SK-N-MC (cell line): ENCODE measurements at regions not wholly inside any gene's neighbourhood (a gene's known extent, or its start where the extent isn't known, plus 50 kb on each side); places are given as distances from the start of the nearest gene placed in this dataset.

ENCODE experiments used
- DNase-seq: peaks from one replicate; pipeline ENCODE4 v3.0.0-alpha.2; 2011; ENCODE audit warnings: low read depth, low spot score
- H3K27ac ChIP-seq: fragments of 200-600 bp; sonication (generic); 2 replicates; pipeline ENCODE4 v1.5.1; 2016; ENCODE audit warnings: mixed run types
- H3K36me3 ChIP-seq: fragments of 200-600 bp; sonication (generic); 2 replicates; pipeline ENCODE4 v1.6.1; 2017; ENCODE audit warnings: antibody characterized with exemption, low read length, mixed read lengths; ENCODE audit not compliant: insufficient read depth
- H3K4me3 ChIP-seq: fragments of 200-600 bp; sonication (generic); 2 replicates; pipeline ENCODE4 v1.5.1; 2016
- H3K9ac ChIP-seq: fragments of 200-600 bp; sonication (generic); 2 replicates; pipeline ENCODE4 v1.8.0; 2017; ENCODE audit warnings: mixed run types, mixed read lengths; ENCODE audit not compliant: insufficient read length
- H3K9me3 ChIP-seq: fragments of 200-600 bp; sonication (generic); 2 replicates; pipeline ENCODE4 v1.6.1; 2017; ENCODE audit warnings: low read depth, mild to moderate bottlenecking, antibody characterized with exemption, low read length, moderate library complexity, mixed read lengths
- EZH2 ChIP-seq: fragments of 200-600 bp; sonication (generic); IDR thresholded peaks from one replicate; pipeline ENCODE4 v1.6.1; 2017; ENCODE audit warnings: antibody characterized with exemption
- FOXP2 ChIP-seq: optimal IDR thresholded peaks from 2 replicates; pipeline ENCODE3; 2011; ENCODE audit warnings: mild to moderate bottlenecking, moderate library complexity; ENCODE audit not compliant: insufficient read depth; ENCODE audit errors: extremely low read length, control extremely low read depth
- POLR2AphosphoS5 ChIP-seq: IDR thresholded peaks from 2 replicates; pipeline ENCODE4 v1.6.1; 2012; ENCODE audit warnings: mild to moderate bottlenecking, low read depth, low read length, borderline replicate concordance

DNA sequence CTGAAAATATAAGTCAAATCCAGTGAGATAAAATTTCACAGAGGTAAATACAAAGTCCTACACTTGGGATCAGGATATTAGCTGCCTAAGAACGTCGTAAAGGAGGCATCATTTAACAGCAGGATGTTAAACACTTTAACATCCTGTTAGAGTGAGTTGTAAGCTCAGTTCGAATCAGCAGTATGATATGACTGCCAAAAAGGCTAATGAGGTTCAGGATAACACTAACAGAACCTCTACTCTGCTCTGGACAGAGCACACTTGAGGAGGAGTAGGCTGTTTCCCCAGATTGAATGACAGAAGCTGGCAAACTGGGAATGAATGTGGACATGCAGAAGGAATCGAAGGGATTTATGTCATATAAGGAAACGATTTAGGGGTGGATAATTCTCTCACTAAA lies 227.1 kb upstream of the CD96 start:
- Histone ChIP-seq H3K4me3 (no peak overlapping the region), H3K27ac (no peak overlapping the region), H3K9ac (no peak overlapping the region), H3K36me3 (no peaks in the 10 kb centered on the region), H3K9me3 (no peaks in the 10 kb centered on the region)
- no peak for TF ChIP-seq POLR2AphosphoS5
- TF ChIP-seq EZH2: no peak
- TF ChIP-seq FOXP2: no peak
- no peak for DNase-seq

DNA sequence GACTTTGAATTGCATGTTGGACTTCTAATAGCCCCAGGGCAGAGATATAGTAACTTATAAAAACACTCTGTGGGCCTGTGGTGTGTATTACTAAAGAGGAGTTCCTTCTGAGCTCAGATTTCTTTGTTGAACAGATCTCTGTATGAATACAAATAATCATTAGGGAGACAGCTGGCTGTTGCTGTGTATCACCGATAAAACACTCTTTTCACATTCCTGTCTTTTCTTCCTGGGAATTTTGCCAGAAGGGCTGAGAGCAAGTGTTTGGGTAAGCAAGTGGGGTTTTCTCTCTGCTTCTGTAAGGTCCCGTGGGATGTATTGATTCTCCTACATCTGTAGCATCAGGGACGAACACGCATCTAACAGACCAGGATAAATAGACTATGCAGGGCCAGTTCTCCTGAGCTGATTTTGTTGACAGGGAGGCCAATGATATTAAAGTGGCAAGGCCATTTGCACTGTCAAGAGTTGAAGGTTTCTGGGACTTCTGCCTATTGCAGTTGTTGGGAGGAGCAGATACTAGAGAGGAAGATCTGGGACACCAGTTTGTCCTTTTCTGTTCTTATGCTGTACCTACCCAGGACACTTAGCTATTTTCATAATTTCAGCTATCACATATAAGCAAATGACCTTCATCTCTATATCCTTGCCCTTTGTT lies 225.9 kb upstream of the CD96 start:
- TF ChIP-seq EZH2 (no peak), FOXP2 (no peak), POLR2AphosphoS5 (no peak)
- H3K9me3 ChIP-seq: no peaks in the 10 kb centered on the region
- no peaks in the 10 kb centered on the region for H3K36me3 ChIP-seq
- H3K27ac ChIP-seq: no peak overlapping the region
- H3K9ac ChIP-seq: no peak overlapping the region
- H3K4me3 ChIP-seq: no peak overlapping the region
- no peak for DNase-seq

DNA sequence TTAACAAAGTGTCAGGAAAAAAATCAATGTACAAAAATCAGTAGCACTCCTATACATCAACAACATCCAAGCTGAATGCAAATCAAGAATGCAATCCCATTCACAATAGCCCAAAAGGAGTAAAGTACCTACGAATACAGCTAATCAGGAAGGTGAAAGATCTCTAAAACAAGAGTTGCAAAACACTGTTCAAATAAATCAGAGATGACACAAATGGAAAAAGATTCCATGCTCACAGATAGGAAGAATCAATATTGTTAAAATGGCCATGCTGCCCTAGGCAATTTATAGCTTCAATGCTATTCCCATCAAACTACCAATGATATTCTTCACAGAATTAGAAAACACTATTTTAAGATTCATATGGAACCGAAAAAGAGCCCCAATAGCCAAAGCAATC lies 223.7 kb upstream of the CD96 start:
- Histone ChIP-seq H3K36me3 (no peaks in the 10 kb centered on the region), H3K27ac (no peak overlapping the region), H3K9me3 (no peaks in the 10 kb centered on the region), H3K9ac (no peak overlapping the region), H3K4me3 (no peak overlapping the region)
- TF ChIP-seq POLR2AphosphoS5 (no peak), EZH2 (no peak), FOXP2 (no peak)
- no peak for DNase-seq

DNA sequence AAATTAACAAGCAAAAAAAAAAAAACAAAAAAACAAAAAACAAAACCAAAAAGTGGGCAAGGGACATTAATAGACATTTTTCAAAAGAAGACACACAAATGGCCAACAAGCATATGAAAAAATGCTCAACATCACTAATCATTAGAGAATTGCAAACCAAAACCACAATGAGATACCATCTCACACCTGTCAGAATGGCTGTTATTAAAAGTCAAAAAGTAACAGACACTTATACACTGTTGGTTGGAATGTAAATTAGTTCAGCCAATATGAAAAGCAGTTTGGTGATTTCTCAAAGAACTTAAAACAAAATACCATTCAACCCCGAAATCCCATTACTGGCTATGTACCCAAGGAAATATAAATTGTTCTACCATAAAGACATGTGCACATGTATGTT lies 222.4 kb upstream of the CD96 start:
- H3K9ac ChIP-seq: no peak overlapping the region
- H3K27ac ChIP-seq: no peak overlapping the region
- TF ChIP-seq FOXP2 (no peak), EZH2 (no peak), POLR2AphosphoS5 (no peak)
- no peak overlapping the region for H3K4me3 ChIP-seq
- no peaks in the 10 kb centered on the region for H3K36me3 ChIP-seq
- no peaks in the 10 kb centered on the region for H3K9me3 ChIP-seq
- no peak for DNase-seq

DNA sequence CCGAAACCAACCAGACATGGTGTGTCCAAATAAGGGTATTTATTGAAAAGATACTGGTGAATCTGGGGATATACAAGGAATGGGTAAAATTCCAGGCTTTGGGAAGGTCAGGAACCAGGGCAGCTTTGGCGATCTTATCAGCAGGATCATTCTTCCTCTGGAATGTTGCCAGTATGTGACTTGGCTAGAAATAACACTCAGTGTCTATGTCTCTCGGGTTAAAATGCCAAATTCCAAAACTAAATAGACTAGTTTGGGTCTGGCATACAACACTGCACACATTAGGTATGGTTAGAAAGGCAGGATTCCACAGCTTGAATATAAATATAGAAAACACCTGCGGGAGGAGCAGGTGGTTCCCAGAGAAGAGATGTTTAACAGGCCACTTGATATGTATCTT lies 220.2 kb upstream of the CD96 start:
- no peak for DNase-seq
- Histone ChIP-seq H3K36me3 (no peaks in the 10 kb centered on the region), H3K4me3 (no peak overlapping the region), H3K9ac (no peak overlapping the region), H3K27ac (no peak overlapping the region), H3K9me3 (no peaks in the 10 kb centered on the region)
- TF ChIP-seq FOXP2 (no peak), POLR2AphosphoS5 (no peak), EZH2 (no peak)

DNA sequence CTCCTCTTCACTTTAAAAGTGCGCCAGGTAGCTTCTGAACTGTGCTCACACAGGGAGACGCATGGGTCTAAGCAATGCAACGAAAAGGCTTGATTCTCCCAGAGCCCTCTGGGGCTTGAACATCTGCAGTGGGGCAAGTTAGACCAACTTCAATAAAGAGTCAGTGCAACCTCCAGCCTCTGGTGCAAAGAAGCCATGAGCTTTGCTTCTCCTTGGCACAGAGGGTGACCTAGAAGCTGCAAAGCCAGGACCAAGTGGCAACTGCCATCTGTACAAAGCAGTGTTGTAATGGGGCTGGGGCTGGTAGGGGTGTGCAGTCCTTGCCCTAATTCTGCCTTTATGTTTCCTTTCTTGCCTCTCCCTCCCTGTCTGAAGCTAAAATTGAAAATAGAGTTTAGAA lies 219.0 kb upstream of the CD96 start:
- Histone ChIP-seq H3K36me3 (no peaks in the 10 kb centered on the region), H3K9ac (no peak overlapping the region), H3K27ac (no peak overlapping the region), H3K9me3 (no peaks in the 10 kb centered on the region), H3K4me3 (no peak overlapping the region)
- DNase-seq: no peak
- TF ChIP-seq EZH2 (no peak), FOXP2 (no peak), POLR2AphosphoS5 (no peak)

DNA sequence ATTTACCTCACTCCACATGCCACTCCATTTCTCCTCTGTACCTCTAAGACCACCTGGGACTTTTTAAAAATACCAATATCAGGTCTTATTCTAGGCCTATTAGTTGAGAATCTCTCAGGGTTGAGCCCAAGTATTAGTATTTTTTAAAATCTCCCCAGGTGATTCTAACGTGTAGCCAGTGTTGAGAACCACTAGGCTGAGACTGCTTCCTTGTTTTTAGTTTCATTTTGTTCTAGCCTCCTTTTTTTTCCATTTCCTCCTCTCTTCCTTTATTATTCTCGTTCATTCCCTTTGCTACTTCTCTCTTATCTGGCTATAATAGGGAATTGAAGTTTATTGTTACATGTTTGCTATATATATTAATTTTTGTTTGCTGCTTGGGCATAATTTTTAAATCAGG lies 217.8 kb upstream of the CD96 start:
- Histone ChIP-seq H3K27ac (no peak overlapping the region), H3K9me3 (no peaks in the 10 kb centered on the region), H3K36me3 (no peaks in the 10 kb centered on the region), H3K9ac (no peak overlapping the region), H3K4me3 (no peak overlapping the region)
- DNase-seq: no peak
- TF ChIP-seq POLR2AphosphoS5 (no peak), FOXP2 (no peak), EZH2 (no peak)

DNA sequence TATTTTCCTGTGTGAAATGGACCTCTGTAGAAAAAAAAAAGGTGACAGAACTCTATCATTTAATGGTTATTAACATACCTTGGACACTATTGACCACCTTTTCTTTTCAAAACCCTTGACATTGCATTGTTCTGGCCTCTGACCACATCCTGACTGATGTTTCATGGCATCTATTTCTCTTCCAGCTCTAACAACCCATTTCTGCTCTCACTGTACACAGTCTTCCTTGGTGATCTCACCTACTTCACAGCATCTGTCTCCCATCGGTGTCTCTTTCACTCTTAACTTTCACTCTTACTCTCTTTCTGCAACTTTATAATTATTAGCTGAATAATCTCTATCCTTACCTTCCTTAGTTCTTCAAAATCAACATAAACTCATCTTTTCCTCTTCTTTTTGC lies 217.4 kb upstream of the CD96 start:
- no peak for DNase-seq
- Histone ChIP-seq H3K9ac (no peak overlapping the region), H3K36me3 (no peaks in the 10 kb centered on the region), H3K27ac (no peak overlapping the region), H3K4me3 (no peak overlapping the region), H3K9me3 (no peaks in the 10 kb centered on the region)
- no peak for TF ChIP-seq POLR2AphosphoS5
- no peak for TF ChIP-seq EZH2
- TF ChIP-seq FOXP2: no peak

DNA sequence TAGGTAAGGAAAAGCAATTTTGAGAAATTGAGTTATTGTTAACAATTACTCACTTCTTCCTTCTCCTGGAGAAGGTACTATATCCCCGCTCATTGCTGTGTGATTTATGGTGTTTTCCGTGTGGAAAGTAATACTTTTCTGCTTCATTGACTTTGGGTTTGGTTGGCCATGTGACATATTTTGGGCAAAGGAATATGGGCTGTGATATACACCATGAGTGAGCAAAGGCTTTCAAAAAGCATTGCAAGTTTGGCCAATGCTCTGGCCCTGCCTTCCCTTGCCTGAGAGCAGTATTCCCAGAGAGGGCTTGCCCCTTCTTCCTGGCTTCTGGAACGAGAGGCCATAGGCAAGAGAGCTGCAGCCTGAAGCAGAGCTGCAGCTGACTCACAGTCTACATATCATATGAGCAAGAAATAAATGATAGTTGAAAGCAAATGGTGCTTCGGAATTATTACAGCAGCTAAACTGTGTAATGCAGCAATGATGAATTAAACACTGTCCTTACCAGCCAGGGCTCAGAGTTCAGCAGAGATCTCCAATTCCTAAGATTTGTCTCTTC lies 216.8 kb upstream of the CD96 start:
- no peak overlapping the region for H3K27ac ChIP-seq
- no peaks in the 10 kb centered on the region for H3K9me3 ChIP-seq
- H3K9ac ChIP-seq: no peak overlapping the region
- no peak for DNase-seq
- no peak for TF ChIP-seq POLR2AphosphoS5
- no peak for TF ChIP-seq EZH2
- TF ChIP-seq FOXP2: no peak
- no peaks in the 10 kb centered on the region for H3K36me3 ChIP-seq
- no peak overlapping the region for H3K4me3 ChIP-seq
